Stimulated activated CD8-positive, alpha-beta memory T cell treated with anti-CD3 and anti-CD28 coated beads, Interleukin-7, amount 100 ng/mL, for 1 hour (primary cell): ENCODE measurements at regions not wholly inside any gene's neighbourhood (a gene's known extent, or its start where the extent isn't known, plus 50 kb on each side); places are given as distances from the start of the nearest gene placed in this dataset.
"Not testable (repeated sequence)": the region's sequence is repeated elsewhere in the genome, so short reads cannot be mapped to it uniquely, and the experiment has no call there.

ENCODE experiments used
- DNase-seq, 2 donors: peaks; one replicate each; pipeline ENCODE4 v3.0.0-alpha.2; 2020; ENCODE audit warnings: low read depth in 2 of 2

GRCh38 chr2:87639801-87640440 lies 108.0 kb upstream of the PLGLB2 start:
- DNase-seq: not testable (repeated sequence)

- not testable (repeated sequence) for DNase-seq
Measured at GRCh38 chr2:87640961-87641563, 106.8 kb upstream of the PLGLB2 start.

GRCh38 chr2:87643165-87643564 lies 104.7 kb upstream of the PLGLB2 start:
- not testable (repeated sequence) for DNase-seq

- DNase-seq: not testable (repeated sequence)
Measured at GRCh38 chr2:87647737-87648498, 100.0 kb upstream of the PLGLB2 start.

- not testable (repeated sequence) for DNase-seq
Measured at GRCh38 chr2:87648815-87649214, 99.1 kb upstream of the PLGLB2 start.

GRCh38 chr2:87649871-87650270 lies 98.0 kb upstream of the PLGLB2 start:
- DNase-seq: not testable (repeated sequence)

- DNase-seq: not testable (repeated sequence)
Measured at GRCh38 chr2:87650837-87651236, 97.0 kb upstream of the PLGLB2 start.

- DNase-seq: not testable (repeated sequence)
Measured at GRCh38 chr2:87651589-87651988, 96.3 kb upstream of the PLGLB2 start.

GRCh38 chr2:87653373-87653772 lies 94.5 kb upstream of the PLGLB2 start:
- not testable (repeated sequence) for DNase-seq

GRCh38 chr2:87654136-87654814 lies 93.6 kb upstream of the PLGLB2 start:
- not testable (repeated sequence) for DNase-seq

GRCh38 chr2:87657915-87658314 lies 90.0 kb upstream of the PLGLB2 start:
- not testable (repeated sequence) for DNase-seq

GRCh38 chr2:87658357-87658756 lies 89.5 kb upstream of the PLGLB2 start:
- not testable (repeated sequence) for DNase-seq

GRCh38 chr2:87658976-87659375 lies 88.9 kb upstream of the PLGLB2 start:
- DNase-seq: not testable (repeated sequence)

- not testable (repeated sequence) for DNase-seq
Measured at GRCh38 chr2:87660164-87660563, 87.7 kb upstream of the PLGLB2 start.

- DNase-seq: not testable (repeated sequence)
Measured at GRCh38 chr2:87662316-87663290, 85.3 kb upstream of the PLGLB2 start.

- DNase-seq: not testable (repeated sequence)
Measured at GRCh38 chr2:87663347-87663746, 84.5 kb upstream of the PLGLB2 start.

GRCh38 chr2:87667027-87667426 lies 80.9 kb upstream of the PLGLB2 start:
- DNase-seq: not testable (repeated sequence)

GRCh38 chr2:87668361-87668760 lies 79.5 kb upstream of the PLGLB2 start:
- not testable (repeated sequence) for DNase-seq

GRCh38 chr2:87669633-87670231 lies 78.2 kb upstream of the PLGLB2 start:
- DNase-seq: not testable (repeated sequence)

GRCh38 chr2:87672404-87672803 lies 75.5 kb upstream of the PLGLB2 start:
- not testable (repeated sequence) for DNase-seq
